Liver (tissue), 3 donors: ENCODE measurements at regions not wholly inside any gene's neighbourhood (a gene's known extent, or its start where the extent isn't known, plus 50 kb on each side); places are given as distances from the start of the nearest gene placed in this dataset.

Experiments
- ATF3 ChIP-seq: IDR thresholded peaks from 2 replicates; pipeline ENCODE4 v1.6.1; 2016; ENCODE audit warnings: antibody characterized with exemption
- CTCF ChIP-seq: fragments of 150-350 bp; IDR thresholded peaks from 2 replicates; pipeline ENCODE4 v1.5.1; 2017; ENCODE audit warnings: improper control_type of control experiment, low read depth, low read length; ENCODE audit not compliant: missing input control
- EGR1 ChIP-seq, 2 donors: IDR thresholded peaks; 2 replicates each; pipeline ENCODE4 v1.6.1; 2016 to 2018; ENCODE audit warnings: antibody characterized with exemption in 2 of 2, low read depth in 2 of 2
- GABPA ChIP-seq, 2 donors: IDR thresholded peaks in 1 of 2; conservative IDR thresholded peaks in 1 of 2; 2 replicates each; pipeline ENCODE4 v1.6.1; 2016; ENCODE audit warnings: antibody characterized with exemption in 2 of 2, mild to moderate bottlenecking in 1 of 2, moderate library complexity in 1 of 2
- HNF4A ChIP-seq, 2 donors: conservative IDR thresholded peaks; 2 replicates each; pipeline ENCODE4 v1.6.1; 2016; ENCODE audit warnings: antibody characterized with exemption in 2 of 2, mild to moderate bottlenecking in 2 of 2
- JUND ChIP-seq, 2 donors: IDR thresholded peaks; 2 replicates each; pipeline ENCODE4 v1.6.1; 2016; ENCODE audit warnings: antibody characterized with exemption in 2 of 2
- MAX ChIP-seq: IDR thresholded peaks from 2 replicates; pipeline ENCODE4 v1.6.1; 2016; ENCODE audit warnings: antibody characterized with exemption
- RAD21 ChIP-seq, 2 donors: IDR thresholded peaks; 2 replicates each; pipeline ENCODE4 v1.6.1; 2016; ENCODE audit warnings: antibody characterized with exemption in 2 of 2, mild to moderate bottlenecking in 2 of 2
- REST ChIP-seq: IDR thresholded peaks from 2 replicates; pipeline ENCODE4 v1.6.1; 2016; ENCODE audit warnings: antibody characterized with exemption, mild to moderate bottlenecking
- RXRA ChIP-seq, 2 donors: IDR thresholded peaks; 2 replicates each; pipeline ENCODE4 v1.6.1; 2017 to 2018; ENCODE audit warnings: antibody characterized with exemption in 2 of 2, mild to moderate bottlenecking in 1 of 2
- SP1 ChIP-seq: IDR thresholded peaks from 2 replicates; pipeline ENCODE4 v1.6.1; 2018; ENCODE audit warnings: antibody characterized with exemption, mild to moderate bottlenecking
- TAF1 ChIP-seq: conservative IDR thresholded peaks from 2 replicates; pipeline ENCODE4 v1.6.1; 2016; ENCODE audit warnings: antibody characterized with exemption, mild to moderate bottlenecking
- YY1 ChIP-seq: IDR thresholded peaks from 2 replicates; pipeline ENCODE4 v1.6.1; 2016; ENCODE audit warnings: antibody characterized with exemption, mild to moderate bottlenecking
- donor health status: healthy.
- donor health status: healthy.

GRCh38 chr11:91129596-91129995 lies 906.7 kb upstream of the CHORDC1 start:
- TF ChIP-seq CTCF (no peak), GABPA (IDR thresholded peaks at IDR 0.05 in 1 of 2, conservative IDR thresholded peaks at IDR 0.05 in 1 of 2) (no peak), RAD21 (IDR thresholded peaks at IDR 0.05) (no peak), MAX (no peak), TAF1 (no peak), REST (no peak), YY1 (no peak), HNF4A (conservative IDR thresholded peaks at IDR 0.05) (no peak), JUND (IDR thresholded peaks at IDR 0.05) (no peak), ATF3 (no peak), RXRA (IDR thresholded peaks at IDR 0.05) (no peak), EGR1 (IDR thresholded peaks at IDR 0.05; ENCODE audit: low read depth in 2 of 2) (no peak), SP1 (no peak)
